ENCODE measurements at regions not wholly inside any gene's neighbourhood (a gene's known extent, or its start where the extent isn't known, plus 50 kb on each side); places are given as distances from the start of the nearest gene placed in this dataset.

- TF ChIP-seq, protein P1, sequence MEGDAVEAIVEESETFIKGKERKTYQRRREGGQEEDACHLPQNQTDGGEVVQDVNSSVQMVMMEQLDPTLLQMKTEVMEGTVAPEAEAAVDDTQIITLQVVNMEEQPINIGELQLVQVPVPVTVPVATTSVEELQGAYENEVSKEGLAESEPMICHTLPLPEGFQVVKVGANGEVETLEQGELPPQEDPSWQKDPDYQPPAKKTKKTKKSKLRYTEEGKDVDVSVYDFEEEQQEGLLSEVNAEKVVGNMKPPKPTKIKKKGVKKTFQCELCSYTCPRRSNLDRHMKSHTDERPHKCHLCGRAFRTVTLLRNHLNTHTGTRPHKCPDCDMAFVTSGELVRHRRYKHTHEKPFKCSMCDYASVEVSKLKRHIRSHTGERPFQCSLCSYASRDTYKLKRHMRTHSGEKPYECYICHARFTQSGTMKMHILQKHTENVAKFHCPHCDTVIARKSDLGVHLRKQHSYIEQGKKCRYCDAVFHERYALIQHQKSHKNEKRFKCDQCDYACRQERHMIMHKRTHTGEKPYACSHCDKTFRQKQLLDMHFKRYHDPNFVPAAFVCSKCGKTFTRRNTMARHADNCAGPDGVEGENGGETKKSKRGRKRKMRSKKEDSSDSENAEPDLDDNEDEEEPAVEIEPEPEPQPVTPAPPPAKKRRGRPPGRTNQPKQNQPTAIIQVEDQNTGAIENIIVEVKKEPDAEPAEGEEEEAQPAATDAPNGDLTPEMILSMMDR (IDR thresholded peaks at IDR 0.05; ENCODE audit: low read depth, low read length, missing control alignments) = no peak
- no peak for DNase-seq (ENCODE audit: extremely low read depth, low read depth)
- no peak overlapping the region for H3K4me3 ChIP-seq (replicated peaks; ENCODE audit: low read depth, low read length)
These were observed 108.9 kb downstream of the INSIG2 start for GRCh38 chr2:118197011-118197675.

DNA sequence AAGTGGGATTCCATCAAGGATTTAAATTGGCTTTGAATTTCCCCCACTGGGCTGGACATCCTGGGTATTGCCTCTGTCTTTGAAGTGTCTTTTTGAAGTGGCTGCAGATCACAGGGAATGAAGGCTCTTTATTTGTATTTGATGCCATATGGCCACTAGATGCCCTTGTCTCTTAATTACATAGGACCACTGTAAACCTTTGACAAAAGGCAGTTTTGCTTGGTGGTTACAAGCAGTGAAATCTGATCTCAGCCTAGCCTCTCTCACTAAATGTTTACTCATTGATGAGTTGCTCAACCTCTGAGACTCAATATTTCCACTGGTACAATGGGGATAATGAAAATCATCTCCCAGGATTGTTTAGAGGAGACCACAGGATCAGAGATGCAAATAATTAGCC lies 102.2 kb downstream of the INSIG2 start:
- DNase-seq (ENCODE audit: extremely low read depth, low read depth) = no peak
- no peak overlapping the region for H3K4me3 ChIP-seq (replicated peaks; ENCODE audit: low read depth, low read length)
- TF ChIP-seq, protein P1 (IDR thresholded peaks at IDR 0.05; ENCODE audit: low read depth, low read length, missing control alignments) = no peak

DNA sequence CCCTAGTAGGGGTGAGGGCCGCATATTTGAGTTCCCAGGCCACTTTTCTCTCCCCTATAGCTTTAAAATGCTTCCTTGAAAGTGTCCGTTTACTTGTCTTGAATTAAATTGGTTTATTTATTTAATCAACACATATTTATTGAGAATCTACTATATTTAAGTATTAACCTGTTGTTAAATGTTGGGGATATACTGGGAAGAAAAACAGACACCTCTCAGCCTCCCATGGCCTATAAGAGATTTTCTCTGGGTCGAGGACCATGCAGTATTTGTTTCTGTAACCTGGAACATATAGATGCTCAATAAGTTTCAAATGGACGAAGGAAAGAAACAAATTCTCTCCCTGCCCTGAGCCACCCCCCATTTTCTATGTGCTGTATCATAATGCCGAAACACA lies 98.6 kb downstream of the INSIG2 start:
- DNase-seq (ENCODE audit: extremely low read depth, low read depth) = no peak
- TF ChIP-seq, protein P1 (IDR thresholded peaks at IDR 0.05; ENCODE audit: low read depth, low read length, missing control alignments) = no peak
- peak overlapping the region; percentile 52; the same call in 1 of the 2 replicates for H3K4me3 ChIP-seq (replicated peaks; ENCODE audit: low read depth, low read length)

DNA sequence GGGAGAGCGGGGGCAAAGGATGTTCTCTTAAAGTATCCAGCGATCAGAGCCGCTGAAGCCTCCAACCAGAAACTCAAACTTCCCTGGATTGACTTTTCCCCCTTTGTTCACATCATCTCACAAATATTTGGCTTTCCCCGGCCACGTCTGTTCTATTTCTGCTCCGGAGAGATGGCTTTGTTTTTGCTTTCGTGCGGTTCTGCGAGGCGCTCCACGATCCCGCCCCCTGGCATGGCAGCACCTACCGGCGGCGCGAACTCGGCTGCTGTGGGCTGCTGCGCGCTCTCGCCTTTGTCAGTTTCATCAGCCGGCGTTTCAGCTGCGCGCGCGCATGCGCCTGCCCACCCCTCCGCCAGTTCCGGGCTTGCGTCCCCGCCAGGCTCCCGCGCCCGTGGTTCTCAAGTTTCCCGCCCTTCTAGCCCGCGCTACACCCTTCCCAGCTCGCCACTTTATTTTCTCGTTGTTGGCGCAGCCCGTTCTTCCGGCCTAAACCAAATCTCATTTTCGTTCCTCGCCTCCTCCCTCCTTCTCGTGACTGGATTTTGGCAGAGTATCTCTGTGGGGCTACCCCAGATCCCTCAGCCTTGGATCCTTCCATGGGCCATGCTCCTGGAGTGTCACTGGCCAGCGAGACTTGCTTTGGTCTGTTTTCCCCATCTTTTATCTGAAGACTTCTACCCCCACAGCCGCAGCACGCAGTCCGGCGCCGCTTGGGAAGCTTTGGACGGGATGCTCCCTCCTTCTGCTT lies 98.0 kb downstream of the INSIG2 start:
- peak; percentile 31 for DNase-seq (ENCODE audit: extremely low read depth, low read depth)
- H3K4me3 ChIP-seq (replicated peaks; ENCODE audit: low read depth, low read length) = peak overlapping the region; percentile 52
- TF ChIP-seq, protein P1 (IDR thresholded peaks at IDR 0.05; ENCODE audit: low read depth, low read length, missing control alignments) = no peak

- H3K4me3 ChIP-seq (replicated peaks; ENCODE audit: low read depth, low read length) = peak overlapping the region; percentile 52
- DNase-seq (ENCODE audit: extremely low read depth, low read depth) = no peak
- TF ChIP-seq, protein P1 (IDR thresholded peaks at IDR 0.05; ENCODE audit: low read depth, low read length, missing control alignments) = no peak
These were observed 97.2 kb downstream of the INSIG2 start for GRCh38 chr2:118185210-118186109.

GRCh38 chr2:118183381-118183780 lies 95.1 kb downstream of the INSIG2 start:
- TF ChIP-seq, protein P1 (IDR thresholded peaks at IDR 0.05; ENCODE audit: low read depth, low read length, missing control alignments) = no peak
- no peak for DNase-seq (ENCODE audit: extremely low read depth, low read depth)
- no peak overlapping the region for H3K4me3 ChIP-seq (replicated peaks; ENCODE audit: low read depth, low read length)
